Sigmoid colon (tissue), 3 donors: ENCODE measurements at regions not wholly inside any gene's neighbourhood (a gene's known extent, or its start where the extent isn't known, plus 50 kb on each side); places are given as distances from the start of the nearest gene placed in this dataset.
"Not testable (repeated sequence)": the region's sequence is repeated elsewhere in the genome, so short reads cannot be mapped to it uniquely, and the experiment has no call there.

Experiments
- CTCF ChIP-seq, 4 experiments: fragments of 450-650 bp in 3 of 4; fragments of 200-600 bp in 1 of 4; IDR thresholded peaks; one replicate each; pipeline ENCODE4 v1.5.1; 2016 to 2019; ENCODE audit warnings: antibody characterized with exemption in 4 of 4, mild to moderate bottlenecking in 3 of 4, moderate library complexity in 2 of 4
- POLR2A ChIP-seq, 2 donors: fragments of 450-650 bp; IDR thresholded peaks; one replicate each; pipeline ENCODE4 v1.6.1; 2016; ENCODE audit warnings: antibody characterized with exemption in 2 of 2, mild to moderate bottlenecking in 2 of 2, moderate library complexity in 2 of 2

GRCh38 chr1:223026639-223027038 is 116.4 kb downstream of the TLR5 start:
- not testable (repeated sequence) for TF ChIP-seq CTCF, POLR2A (IDR thresholded peaks at IDR 0.05)
